ENCODE measurements at regions not wholly inside any gene's neighbourhood (a gene's known extent, or its start where the extent isn't known, plus 50 kb on each side); places are given as distances from the start of the nearest gene placed in this dataset.

- no peaks in the 10 kb centered on the region for H3F3A ChIP-seq (ENCODE audit: insufficient read depth, low read depth)
- ChIA-PET POLR2A (ENCODE audit: unreplicated experiment) (no interaction called here), CTCF (no interaction called here)
- H3K27ac ChIP-seq, result no peak overlapping the region
- H3K4me1 ChIP-seq (replicated peaks; ENCODE audit: insufficient read depth), result no peaks in the 10 kb centered on the region
- H2AFZ ChIP-seq, result no peak overlapping the region
- no TSS peak for BruUV-seq (replicated peaks)
- no peak for DNase-seq
- H3K27me3 ChIP-seq (ENCODE audit: insufficient read depth, low read depth), result no peaks in the 10 kb centered on the region
- H3K79me2 ChIP-seq (ENCODE audit: low read depth), result no peaks in the 10 kb centered on the region
- TF ChIP-seq EZH2 (IDR thresholded peaks at IDR 0.05; ENCODE audit: low read depth), result no peak
- TF ChIP-seq, protein P1, sequence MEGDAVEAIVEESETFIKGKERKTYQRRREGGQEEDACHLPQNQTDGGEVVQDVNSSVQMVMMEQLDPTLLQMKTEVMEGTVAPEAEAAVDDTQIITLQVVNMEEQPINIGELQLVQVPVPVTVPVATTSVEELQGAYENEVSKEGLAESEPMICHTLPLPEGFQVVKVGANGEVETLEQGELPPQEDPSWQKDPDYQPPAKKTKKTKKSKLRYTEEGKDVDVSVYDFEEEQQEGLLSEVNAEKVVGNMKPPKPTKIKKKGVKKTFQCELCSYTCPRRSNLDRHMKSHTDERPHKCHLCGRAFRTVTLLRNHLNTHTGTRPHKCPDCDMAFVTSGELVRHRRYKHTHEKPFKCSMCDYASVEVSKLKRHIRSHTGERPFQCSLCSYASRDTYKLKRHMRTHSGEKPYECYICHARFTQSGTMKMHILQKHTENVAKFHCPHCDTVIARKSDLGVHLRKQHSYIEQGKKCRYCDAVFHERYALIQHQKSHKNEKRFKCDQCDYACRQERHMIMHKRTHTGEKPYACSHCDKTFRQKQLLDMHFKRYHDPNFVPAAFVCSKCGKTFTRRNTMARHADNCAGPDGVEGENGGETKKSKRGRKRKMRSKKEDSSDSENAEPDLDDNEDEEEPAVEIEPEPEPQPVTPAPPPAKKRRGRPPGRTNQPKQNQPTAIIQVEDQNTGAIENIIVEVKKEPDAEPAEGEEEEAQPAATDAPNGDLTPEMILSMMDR (conservative IDR thresholded peaks at IDR 0.05), result no peak
- H3K9me3 ChIP-seq (ENCODE audit: insufficient read depth, low read depth), result no peaks in the 10 kb centered on the region
- H4K20me1 ChIP-seq (ENCODE audit: insufficient read depth), result no peaks in the 10 kb centered on the region
- no peaks in the 10 kb centered on the region for H3K36me3 ChIP-seq (ENCODE audit: low read depth)
- H3K4me3 ChIP-seq, result no peak overlapping the region
- intact Hi-C loops (cut with micrococcal nuclease; ENCODE audit: unreplicated experiment), result loop anchor here (5.0 kb wide), 1 partner anchor 161 kb away; the partner anchor contains the start of gene SLC39A10
- no peaks in the 10 kb centered on the region for H3K9me2 ChIP-seq (ENCODE audit: insufficient read depth)
- H3K4me2 ChIP-seq, result no peak overlapping the region
These were observed 161.1 kb upstream of the SLC39A10 start for GRCh38 chr2:195495966-195496365.

GRCh38 chr2:195495351-195495750, 161.7 kb upstream of the SLC39A10 start:
- CTCF ChIA-PET, result no interaction called here
- Histone ChIP-seq H3K27me3 (ENCODE audit: insufficient read depth, low read depth) (no peaks in the 10 kb centered on the region), H3K4me3 (no peak overlapping the region), H3F3A (ENCODE audit: insufficient read depth, low read depth) (no peaks in the 10 kb centered on the region), H3K27ac (no peak overlapping the region), H3K79me2 (ENCODE audit: low read depth) (no peaks in the 10 kb centered on the region), H4K20me1 (ENCODE audit: insufficient read depth) (no peaks in the 10 kb centered on the region), H3K36me3 (ENCODE audit: low read depth) (no peaks in the 10 kb centered on the region), H3K9me3 (ENCODE audit: insufficient read depth, low read depth) (no peaks in the 10 kb centered on the region), H2AFZ (no peak overlapping the region), H3K9me2 (ENCODE audit: insufficient read depth) (no peaks in the 10 kb centered on the region), H3K4me1 (replicated peaks; ENCODE audit: insufficient read depth) (no peaks in the 10 kb centered on the region), H3K4me2 (no peak overlapping the region)
- BruUV-seq (replicated peaks), result no TSS peak
- DNase-seq, result no peak
- intact Hi-C loops (cut with micrococcal nuclease; ENCODE audit: unreplicated experiment), result loop anchor here (5.0 kb wide), 1 partner anchor 162 kb away; the partner anchor contains the start of gene SLC39A10
- TF ChIP-seq, protein P1 (conservative IDR thresholded peaks at IDR 0.05), result no peak
- no peak for TF ChIP-seq EZH2 (IDR thresholded peaks at IDR 0.05; ENCODE audit: low read depth)
- POLR2A ChIA-PET (ENCODE audit: unreplicated experiment), result no interaction called here

GRCh38 chr2:195494451-195494850, 162.6 kb upstream of the SLC39A10 start:
- Histone ChIP-seq H3K4me3 (no peak overlapping the region), H3F3A (ENCODE audit: insufficient read depth, low read depth) (no peaks in the 10 kb centered on the region), H3K27ac (no peak overlapping the region), H4K20me1 (ENCODE audit: insufficient read depth) (no peaks in the 10 kb centered on the region), H3K9me3 (ENCODE audit: insufficient read depth, low read depth) (no peaks in the 10 kb centered on the region), H3K36me3 (ENCODE audit: low read depth) (no peaks in the 10 kb centered on the region), H3K9me2 (ENCODE audit: insufficient read depth) (no peaks in the 10 kb centered on the region), H3K27me3 (ENCODE audit: insufficient read depth, low read depth) (no peaks in the 10 kb centered on the region), H3K79me2 (ENCODE audit: low read depth) (no peaks in the 10 kb centered on the region), H3K4me2 (no peak overlapping the region), H3K4me1 (replicated peaks; ENCODE audit: insufficient read depth) (no peaks in the 10 kb centered on the region), H2AFZ (no peak overlapping the region)
- DNase-seq, result no peak
- ChIA-PET POLR2A (ENCODE audit: unreplicated experiment) (no interaction called here), CTCF (no interaction called here)
- intact Hi-C loops (cut with micrococcal nuclease; ENCODE audit: unreplicated experiment), result no loop called here
- BruUV-seq (replicated peaks), result no TSS peak
- no peak for TF ChIP-seq EZH2 (IDR thresholded peaks at IDR 0.05; ENCODE audit: low read depth)
- TF ChIP-seq, protein P1 (conservative IDR thresholded peaks at IDR 0.05), result no peak

Data from PC-9 (cell line).